GM12875 (cell line): ENCODE measurements at regions not wholly inside any gene's neighbourhood (a gene's known extent, or its start where the extent isn't known, plus 50 kb on each side); places are given as distances from the start of the nearest gene placed in this dataset.
"Not testable (repeated sequence)": the region's sequence is repeated elsewhere in the genome, so short reads cannot be mapped to it uniquely, and the experiment has no call there.

Experiments used
- H3K4me3 ChIP-seq: one replicate; pipeline ENCODE4 v1.5.1; 2011; ENCODE audit warnings: low read depth, low read length, control low read depth
- TF ChIP-seq, protein P1 (sequence below): IDR thresholded peaks from 2 replicates; pipeline ENCODE4 v1.5.1; 2011; ENCODE audit warnings: low read depth, mild to moderate bottlenecking, control low read depth, inconsistent platforms, low read length, moderate library complexity, borderline replicate concordance; ENCODE audit not compliant: insufficient read depth

- H3K4me3 ChIP-seq = no peak overlapping the region
- TF ChIP-seq, protein P1, sequence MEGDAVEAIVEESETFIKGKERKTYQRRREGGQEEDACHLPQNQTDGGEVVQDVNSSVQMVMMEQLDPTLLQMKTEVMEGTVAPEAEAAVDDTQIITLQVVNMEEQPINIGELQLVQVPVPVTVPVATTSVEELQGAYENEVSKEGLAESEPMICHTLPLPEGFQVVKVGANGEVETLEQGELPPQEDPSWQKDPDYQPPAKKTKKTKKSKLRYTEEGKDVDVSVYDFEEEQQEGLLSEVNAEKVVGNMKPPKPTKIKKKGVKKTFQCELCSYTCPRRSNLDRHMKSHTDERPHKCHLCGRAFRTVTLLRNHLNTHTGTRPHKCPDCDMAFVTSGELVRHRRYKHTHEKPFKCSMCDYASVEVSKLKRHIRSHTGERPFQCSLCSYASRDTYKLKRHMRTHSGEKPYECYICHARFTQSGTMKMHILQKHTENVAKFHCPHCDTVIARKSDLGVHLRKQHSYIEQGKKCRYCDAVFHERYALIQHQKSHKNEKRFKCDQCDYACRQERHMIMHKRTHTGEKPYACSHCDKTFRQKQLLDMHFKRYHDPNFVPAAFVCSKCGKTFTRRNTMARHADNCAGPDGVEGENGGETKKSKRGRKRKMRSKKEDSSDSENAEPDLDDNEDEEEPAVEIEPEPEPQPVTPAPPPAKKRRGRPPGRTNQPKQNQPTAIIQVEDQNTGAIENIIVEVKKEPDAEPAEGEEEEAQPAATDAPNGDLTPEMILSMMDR = no peak
These were observed 223.6 kb upstream of the SETMAR start for GRCh38 chr3:4079339-4080195.

GRCh38 chr3:4083225-4084015 is 219.7 kb upstream of the SETMAR start:
- TF ChIP-seq, protein P1 = no peak
- H3K4me3 ChIP-seq = no peak overlapping the region

DNA sequence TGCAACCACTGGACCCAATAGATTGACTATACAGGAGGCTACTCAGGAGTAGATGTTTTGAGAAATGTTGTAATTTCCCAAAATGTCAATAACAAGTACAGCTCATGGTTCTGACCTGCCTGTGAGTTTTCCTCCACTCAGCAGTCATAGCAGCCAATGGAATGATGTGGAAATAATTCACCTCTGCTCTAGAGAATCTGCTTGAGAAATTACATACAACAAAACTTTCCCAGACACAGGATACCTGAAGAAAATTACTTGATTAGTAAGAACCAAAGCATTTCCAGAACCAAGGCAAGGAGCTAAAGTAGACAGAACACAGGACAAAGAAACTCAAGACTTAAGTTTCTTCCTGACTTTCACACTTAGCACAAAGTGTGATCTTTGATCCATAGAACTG is 218.9 kb upstream of the SETMAR start:
- TF ChIP-seq, protein P1 = no peak
- no peak overlapping the region for H3K4me3 ChIP-seq

DNA sequence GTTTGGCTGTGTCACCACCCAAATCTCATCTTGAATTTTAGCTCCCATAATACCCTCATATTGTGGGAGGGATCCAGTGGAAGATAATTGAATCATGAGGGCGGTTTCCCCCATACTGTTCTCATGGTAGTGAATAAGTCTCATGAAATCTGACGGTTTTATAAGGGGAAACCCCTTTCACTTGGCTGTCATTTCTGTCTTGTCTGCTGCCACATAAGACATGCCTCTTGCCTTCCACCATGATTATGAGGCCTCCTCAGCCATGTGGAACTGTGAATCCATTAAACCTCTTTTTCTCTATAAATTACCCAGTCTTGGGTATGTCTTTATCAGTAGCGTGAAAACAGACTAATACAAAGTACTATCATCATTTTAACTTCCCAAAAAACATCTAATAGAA is 216.5 kb upstream of the SETMAR start:
- H3K4me3 ChIP-seq = not testable (repeated sequence)

GRCh38 chr3:4091786-4092185 is 211.4 kb upstream of the SETMAR start:
- H3K4me3 ChIP-seq = no peak overlapping the region
- TF ChIP-seq, protein P1 = no peak

- H3K4me3 ChIP-seq = no peak overlapping the region
- TF ChIP-seq, protein P1 = no peak
These were observed 205.4 kb upstream of the SETMAR start for GRCh38 chr3:4097801-4098200.

DNA sequence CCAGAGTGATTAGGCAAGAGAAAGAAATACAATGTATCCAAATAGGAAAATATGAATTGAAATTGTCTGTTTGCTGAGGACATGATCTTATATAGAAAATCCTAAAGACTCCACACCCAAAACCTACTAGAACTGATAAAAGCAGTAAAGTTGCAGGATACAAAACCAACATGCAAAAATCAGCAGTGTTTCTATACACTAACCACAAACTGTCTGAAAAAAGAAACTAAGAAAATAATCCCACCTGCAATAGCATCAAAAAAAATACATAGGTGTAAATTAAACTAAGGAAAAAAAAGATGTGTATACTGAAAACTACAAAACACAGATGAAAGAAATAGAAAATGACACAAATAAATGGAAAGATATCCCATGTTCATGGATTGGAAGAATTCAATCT is 203.6 kb upstream of the SETMAR start:
- H3K4me3 ChIP-seq = no peak overlapping the region
- TF ChIP-seq, protein P1 = no peak
